HCT116 (cell line): ENCODE measurements at regions not wholly inside any gene's neighbourhood (a gene's known extent, or its start where the extent isn't known, plus 50 kb on each side); places are given as distances from the start of the nearest gene placed in this dataset.

Source experiments
- ATF3 ChIP-seq: IDR thresholded peaks from 2 replicates; pipeline ENCODE4 v1.6.1; 2012
- CBX3 ChIP-seq: IDR thresholded peaks from 2 replicates; pipeline ENCODE4 v1.6.1; 2012; ENCODE audit warnings: low read depth
- CEBPB ChIP-seq: IDR thresholded peaks from 2 replicates; pipeline ENCODE4 v1.6.1; 2012; ENCODE audit warnings: low read depth
- CTCF ChIP-seq, 3 experiments: fragments of 200-600 bp in 1 of 3; sonication (generic) in 1 of 3; IDR thresholded peaks in 2 of 3; conservative IDR thresholded peaks in 1 of 3; 2 replicates each; pipeline ENCODE4 v1.5.1; 2012 to 2017; ENCODE audit warnings: low read depth in 2 of 3, low read length in 2 of 3, antibody characterized with exemption in 1 of 3, borderline replicate concordance in 1 of 3, control low read depth in 1 of 3, mild to moderate bottlenecking in 1 of 3, mixed read lengths in 1 of 3, mixed run types in 1 of 3, moderate library complexity in 1 of 3; ENCODE audit not compliant: insufficient read depth in 1 of 3
- EGR1 ChIP-seq: IDR thresholded peaks from 2 replicates; pipeline ENCODE4 v1.6.1; 2012; ENCODE audit warnings: low read depth
- EZH2 ChIP-seq: fragments of 200-600 bp; sonication (generic); IDR thresholded peaks from 2 replicates; pipeline ENCODE4 v1.6.1; 2017; ENCODE audit warnings: antibody characterized with exemption, mixed run types
- EZH2phosphoT487 ChIP-seq: fragments of 200-600 bp; IDR thresholded peaks from 2 replicates; pipeline ENCODE4 v1.6.1; 2018; ENCODE audit warnings: antibody characterized with exemption, borderline replicate concordance
- JUND ChIP-seq: IDR thresholded peaks from 2 replicates; pipeline ENCODE4 v1.6.1; 2012
- POLR2A ChIP-seq: IDR thresholded peaks from 2 replicates; pipeline ENCODE4 v1.7.0; 2011; ENCODE audit warnings: borderline replicate concordance; ENCODE audit not compliant: insufficient read depth, insufficient read length; ENCODE audit errors: extremely low read depth
- POLR2AphosphoS5 ChIP-seq: IDR thresholded peaks from 2 replicates; pipeline ENCODE4 v1.6.1; 2011; ENCODE audit warnings: mild to moderate bottlenecking, low read depth, low read length, moderate library complexity
- REST ChIP-seq: IDR thresholded peaks from 2 replicates; pipeline ENCODE4 v1.6.1; 2012; ENCODE audit warnings: low read depth
- TCF7L2 ChIP-seq: IDR thresholded peaks from 2 replicates; pipeline ENCODE4 v1.7.0; 2011; ENCODE audit warnings: borderline replicate concordance, inconsistent platforms; ENCODE audit not compliant: insufficient read depth, insufficient read length; ENCODE audit errors: extremely low read depth
- YY1 ChIP-seq: IDR thresholded peaks from 2 replicates; pipeline ENCODE4 v1.6.1; 2011; ENCODE audit warnings: low read length, low read depth, moderate library complexity, mild to moderate bottlenecking; ENCODE audit not compliant: insufficient replicate concordance; ENCODE audit errors: extremely low read depth
- ZNF274 ChIP-seq: fragments of 200-500 bp; sonication (Bioruptor generic); IDR thresholded peaks from 2 replicates; pipeline ENCODE4 v1.6.1; 2014; ENCODE audit warnings: mild to moderate bottlenecking, low read depth, low read length, inconsistent platforms

DNA sequence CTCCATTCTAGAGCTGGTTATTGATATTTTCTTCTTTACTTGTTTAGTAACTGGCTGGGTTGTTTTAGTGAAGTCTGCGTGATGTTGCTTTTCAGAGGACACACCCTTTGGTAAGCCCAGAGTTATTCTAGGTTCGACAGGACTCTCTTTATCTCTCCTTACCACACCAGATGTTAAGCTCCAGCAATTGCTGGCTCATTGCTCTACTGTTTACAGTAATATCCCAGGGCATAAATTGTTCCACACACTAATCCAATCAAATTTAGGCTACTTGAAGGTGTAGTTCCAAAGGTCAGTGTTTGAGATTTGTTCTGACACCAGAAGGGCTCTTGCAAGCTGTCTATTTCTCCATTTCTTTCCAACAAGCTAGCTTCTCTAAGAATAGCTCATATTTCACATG lies 506.6 kb downstream of the NR4A2 start:
- no peak for TF ChIP-seq CTCF (IDR thresholded peaks at IDR 0.05 in 2 of 3, conservative IDR thresholded peaks at IDR 0.05 in 1 of 3; ENCODE audit: borderline replicate concordance in 1 of 3, insufficient read depth in 1 of 3, low read depth in 2 of 3, low read length in 2 of 3)
- no peak for TF ChIP-seq POLR2A
- no peak for TF ChIP-seq EZH2phosphoT487
- TF ChIP-seq ZNF274: no peak
- no peak for TF ChIP-seq CEBPB
- no peak for TF ChIP-seq EZH2
- TF ChIP-seq CBX3: no peak
- no peak for TF ChIP-seq REST
- no peak for TF ChIP-seq JUND
- TF ChIP-seq TCF7L2: no peak
- no peak for TF ChIP-seq YY1
- TF ChIP-seq POLR2AphosphoS5: no peak
- no peak for TF ChIP-seq ATF3
- TF ChIP-seq EGR1: no peak
